GM12878 (cell line): ENCODE measurements at regions not wholly inside any gene's neighbourhood (a gene's known extent, or its start where the extent isn't known, plus 50 kb on each side); places are given as distances from the start of the nearest gene placed in this dataset.

Experiments
- ATAC-seq: fragments of 200-7000 bp; cut with Tn5 transposase; 3 replicates; pipeline ENCODE4 v1.9.1; 2020; ENCODE audit warnings: mild to moderate bottlenecking, moderate library complexity
- BruUV-seq: library from RNA; stranded (reverse); fragments of 400-500 nt; replicated peaks from 2 replicates; lab custom pipeline; 2021; lab: Mats Ljungman, UMichigan
- CTCF ChIA-PET: fragments of 300-600 bp; sonication (Branson Sonifier 250); formaldehyde crosslinking; extraction: SDS; loops from one replicate; lab custom pipeline; 2021; ENCODE audit warnings: inconsistent platforms; lab: Yijun Ruan, JAX
- POLR2A ChIA-PET: fragments of 350-600 bp; formaldehyde crosslinking; extraction: SDS; loops from one replicate; lab custom pipeline; 2021; ENCODE audit warnings: inconsistent platforms; lab: Charles Lee
- RAD21 ChIA-PET: fragments of 300-600 bp; sonication (Branson Sonifier 250); formaldehyde crosslinking; loops from one replicate; lab custom pipeline; 2023; ENCODE audit warnings: antibody characterized with exemption; ENCODE audit not compliant: unreplicated experiment; lab: Charles Lee
- SMC1A ChIA-PET: fragments of 300-600 bp; sonication (Branson Sonifier 250); formaldehyde crosslinking; loops from one replicate; lab custom pipeline; 2023; ENCODE audit not compliant: unreplicated experiment, uncharacterized antibody; lab: Charles Lee
- DNase-seq: peaks from one replicate; pipeline ENCODE4 v3.0.0-alpha.2; 2011; ENCODE audit warnings: low read depth, low spot score
- FAIRE-seq: peaks from 3 replicates; lab custom pipeline; 2011; peaks lifted over from hg19 to GRCh38; lab: Jason Lieb, UNC
- H2AFZ ChIP-seq: 2 replicates; pipeline ENCODE4 v1.6.0; 2011; ENCODE audit warnings: low read depth, low read length, control low read depth; ENCODE audit not compliant: control insufficient read depth
- H3K27ac ChIP-seq: 2 replicates; pipeline ENCODE4 v1.5.1; 2011; ENCODE audit warnings: control low read depth; ENCODE audit not compliant: control insufficient read depth, insufficient read depth
- H3K27me3 ChIP-seq, 2 experiments: replicated peaks in 1 of 2; 2 replicates each; pipeline versions ENCODE4 v1.6.0 to v1.6.1; 2011; ENCODE audit warnings: low read length in 1 of 2; ENCODE audit not compliant: control insufficient read depth in 2 of 2, insufficient read depth in 2 of 2
- H3K36me3 ChIP-seq, 2 experiments: 2 replicates each; pipeline ENCODE4 v1.5.1; 2011; ENCODE audit warnings: low read length in 1 of 2; ENCODE audit not compliant: control insufficient read depth in 2 of 2, insufficient read depth in 2 of 2
- H3K4me1 ChIP-seq: 2 replicates; pipeline ENCODE4 v1.6.1; 2011; ENCODE audit warnings: mild to moderate bottlenecking, low read length, moderate library complexity, mixed read lengths; ENCODE audit not compliant: control insufficient read depth, insufficient read depth
- H3K4me2 ChIP-seq: 2 replicates; pipeline ENCODE4 v1.6.0; 2011; ENCODE audit warnings: control low read depth; ENCODE audit not compliant: control insufficient read depth, insufficient read depth
- H3K4me3 ChIP-seq: fragments of 200-600 bp; sonication (generic); 2 replicates; pipeline ENCODE4 v1.5.1; 2016
- H3K79me2 ChIP-seq: 2 replicates; pipeline ENCODE4 v1.6.0; 2011; ENCODE audit warnings: low read length; ENCODE audit not compliant: control insufficient read depth, insufficient read depth
- H3K9ac ChIP-seq: 2 replicates; pipeline ENCODE4 v1.8.0; 2011; ENCODE audit warnings: low read length, control low read depth, mixed read lengths; ENCODE audit not compliant: control insufficient read depth, insufficient read depth
- H3K9me3 ChIP-seq: replicated peaks from 3 replicates; pipeline ENCODE4 v1.5.1; 2011; ENCODE audit warnings: mild to moderate bottlenecking, low read length; ENCODE audit not compliant: control insufficient read depth, insufficient read depth
- H4K20me1 ChIP-seq: 2 replicates; pipeline ENCODE4 v1.6.0; 2011; ENCODE audit not compliant: control insufficient read depth, insufficient read depth
- CBX5 ChIP-seq: sonication (generic); IDR thresholded peaks from 2 replicates; pipeline ENCODE4 v1.6.1; 2016; ENCODE audit warnings: low read depth, moderate library complexity, mild to moderate bottlenecking, inconsistent platforms
- CEBPB ChIP-seq, 2 experiments: fragments of 150-350 bp in 1 of 2; IDR thresholded peaks; 2 replicates each; pipeline ENCODE4 v1.6.1; 2012 to 2014; ENCODE audit warnings: low read depth in 2 of 2, low read length in 2 of 2, borderline replicate concordance in 1 of 2, inconsistent platforms in 1 of 2
- CEBPZ ChIP-seq: fragments of 150-350 bp; IDR thresholded peaks from 2 replicates; pipeline ENCODE4 v1.6.1; 2016; ENCODE audit warnings: low read depth, low read length
- CHD1 ChIP-seq: IDR thresholded peaks from 2 replicates; pipeline ENCODE4 v1.6.1; 2012; ENCODE audit warnings: low read depth, low read length, improper control_type of control experiment
- CREB1 ChIP-seq: IDR thresholded peaks from 2 replicates; pipeline ENCODE4 v1.6.1; 2012; ENCODE audit warnings: low read depth, mild to moderate bottlenecking, inconsistent platforms
- HDAC6 ChIP-seq: fragments of 200-600 bp; sonication (generic); IDR thresholded peaks from one replicate; pipeline ENCODE4 v1.8.0; 2017; ENCODE audit warnings: antibody characterized with exemption; ENCODE audit not compliant: unreplicated experiment
- IRF3 ChIP-seq: fragments of 450-650 bp; IDR thresholded peaks from 2 replicates; pipeline ENCODE4 v1.6.1; 2014; ENCODE audit warnings: mild to moderate bottlenecking
- MYB ChIP-seq: fragments of 150-350 bp; IDR thresholded peaks from 2 replicates; pipeline ENCODE4 v1.6.1; 2014; ENCODE audit warnings: mild to moderate bottlenecking, low read depth, low read length, borderline replicate concordance
- NFIC ChIP-seq: IDR thresholded peaks from 2 replicates; pipeline ENCODE4 v1.6.1; 2012; ENCODE audit warnings: low read depth, mild to moderate bottlenecking, inconsistent platforms, low read length, moderate library complexity
- PKNOX1 ChIP-seq: fragments of 450-650 bp; IDR thresholded peaks from 2 replicates; pipeline ENCODE4 v1.6.1; 2016; ENCODE audit warnings: mild to moderate bottlenecking
- RCOR1 ChIP-seq: conservative IDR thresholded peaks from 2 replicates; pipeline ENCODE4 v1.6.1; 2012; ENCODE audit warnings: low read depth, low read length, improper control_type of control experiment
- TCF12 ChIP-seq: IDR thresholded peaks from 2 replicates; pipeline ENCODE4 v1.6.1; 2011; ENCODE audit warnings: low read depth, mild to moderate bottlenecking, low read length
- WGBS: methylation state at CpG from one replicate; pipeline ENCODE4 v1.1.6; 2016; ENCODE audit warnings: low lambda C conversion rate; ENCODE audit not compliant: insufficient replicate concordance, insufficient coverage; ENCODE audit errors: missing lambda C conversion rate; 5-methylcytosine and 5-hydroxymethylcytosine counted together
- in situ Hi-C: fragments of 300-500 bp; cut with MboI; formaldehyde crosslinking; loops from 9 replicates; pipeline ENCODE4 v1.14.3; 2018; ENCODE audit warnings: mixed read lengths
- intact Hi-C: fragments of 100-400 bp; cut with micrococcal nuclease; formaldehyde crosslinking; loops from one replicate; pipeline ENCODE4 v1.14.2; 2022; ENCODE audit not compliant: unreplicated experiment

GRCh38 chr1:228987286-228987685 lies 252.0 kb downstream of the RHOU start:
- H3K4me3 ChIP-seq, result no peak overlapping the region
- in situ Hi-C loops, result no loop called here
- no peak for TF ChIP-seq IRF3
- no peak overlapping the region for H3K27ac ChIP-seq
- ATAC-seq, result no peak
- intact Hi-C loops, result no loop called here
- FAIRE-seq, result no peak
- no peak overlapping the region for H3K4me2 ChIP-seq
- no peak overlapping the region for H3K9ac ChIP-seq
- no peaks in the 10 kb centered on the region for H4K20me1 ChIP-seq
- no peak overlapping the region for H2AFZ ChIP-seq
- WGBS, result 65% methylated on average over 7 of the region's 7 CpGs
- H3K4me1 ChIP-seq, result no peaks in the 10 kb centered on the region
- H3K36me3 ChIP-seq, result no peaks in the 10 kb centered on the region
- H3K9me3 ChIP-seq, result no peaks in the 10 kb centered on the region
- ChIA-PET SMC1A (no interaction called here), RAD21 (no interaction called here), POLR2A (no interaction called here), CTCF (no interaction called here)
- no peaks in the 10 kb centered on the region for H3K79me2 ChIP-seq
- no peak for DNase-seq
- H3K27me3 ChIP-seq, result peaks cover 4 to 9% of the 10 kb centered on the region in 2 experiments
- no TSS peak for BruUV-seq

GRCh38 chr1:228987736-228988506 lies 252.6 kb downstream of the RHOU start:
- Histone ChIP-seq H3K79me2 (no peaks in the 10 kb centered on the region), H2AFZ (no peak overlapping the region), H3K4me2 (no peak overlapping the region), H3K27me3 (peaks cover 4 to 9% of the 10 kb centered on the region in 2 experiments), H4K20me1 (no peaks in the 10 kb centered on the region), H3K36me3 (no peaks in the 10 kb centered on the region), H3K4me1 (no peaks in the 10 kb centered on the region), H3K27ac (no peak overlapping the region), H3K4me3 (no peak overlapping the region), H3K9me3 (no peaks in the 10 kb centered on the region), H3K9ac (no peak overlapping the region)
- WGBS, result 29% methylated on average over 14 of the region's 14 CpGs
- BruUV-seq, result no TSS peak
- ChIA-PET POLR2A (no interaction called here), RAD21 (no interaction called here), SMC1A (no interaction called here), CTCF (no interaction called here)
- intact Hi-C loops, result no loop called here
- FAIRE-seq (no peak), DNase-seq (no peak), ATAC-seq (no peak)
- in situ Hi-C loops, result no loop called here
- TF ChIP-seq PKNOX1 (no peak), RCOR1 (no peak), TCF12 (no peak), CBX5 (no peak), HDAC6 (no peak), CHD1 (no peak), NFIC (no peak), MYB (no peak), CREB1 (no peak), CEBPB (IDR thresholded peaks at IDR 0.05; ENCODE audit: borderline replicate concordance in 1 of 2, low read depth in 2 of 2, low read length in 2 of 2) (no peak), CEBPZ (no peak)
